WTC11 (cell line): ENCODE measurements at regions not wholly inside any gene's neighbourhood (a gene's known extent, or its start where the extent isn't known, plus 50 kb on each side); places are given as distances from the start of the nearest gene placed in this dataset.
A peak's percentile ranks its signal among the peaks of the same experiment; 100 is the strongest.

Source experiments
- ATAC-seq: fragments of 200-7000 bp; cut with Tn5 transposase; 2 replicates; pipeline ENCODE4 v1.10.0; 2021; ENCODE audit warnings: mild to moderate bottlenecking, moderate library complexity
- CTCF ChIA-PET: fragments of 300-600 bp; sonication (Branson Sonifier 250); formaldehyde crosslinking; loops from one replicate; lab custom pipeline; 2021; ENCODE audit warnings: antibody characterized with exemption; lab: Charles Lee
- POLR2A ChIA-PET: fragments of 350-600 bp; sonication (Branson Sonifier 250); formaldehyde crosslinking; loops from one replicate; lab custom pipeline; 2021; ENCODE audit warnings: antibody characterized with exemption; lab: Charles Lee
- DNase-seq: peaks from one replicate; pipeline ENCODE4 v3.0.0; 2021; ENCODE audit warnings: low spot score
- H3K27ac Mint-ChIP-seq: 2 replicates; pipeline ENCODE4 v1.8.0; 2021; ENCODE audit warnings: mixed read lengths
- H3K27me3 Mint-ChIP-seq: 2 replicates; pipeline ENCODE4 v1.8.0; 2021; ENCODE audit warnings: low read depth, mild to moderate bottlenecking, moderate library complexity, mixed read lengths
- H3K36me3 Mint-ChIP-seq: 2 replicates; pipeline ENCODE4 v1.8.0; 2021; ENCODE audit warnings: mixed read lengths
- H3K4me1 Mint-ChIP-seq: 2 replicates; pipeline ENCODE4 v1.8.0; 2022; ENCODE audit warnings: mixed read lengths
- H3K4me3 Mint-ChIP-seq: 2 replicates; pipeline ENCODE4 v1.8.0; 2021; ENCODE audit warnings: mild to moderate bottlenecking, moderate library complexity, mixed read lengths
- H3K9me3 Mint-ChIP-seq: 2 replicates; pipeline ENCODE4 v1.8.0; 2021; ENCODE audit warnings: mixed read lengths
- FOXP1 ChIP-seq: sonication (generic); formaldehyde crosslinking; IDR thresholded peaks from 2 replicates; pipeline ENCODE4 v1.8.0; 2022; ENCODE audit warnings: missing genetic modification reagents, mild to moderate bottlenecking, moderate library complexity, borderline replicate concordance
- JAZF1 ChIP-seq: fragments of 250-450 bp; sonication (Bioruptor Pico); IDR thresholded peaks from 2 replicates; pipeline ENCODE4 v1.9.0; 2021; ENCODE audit warnings: moderate library complexity, mild to moderate bottlenecking, inconsistent platforms
- MYBL2 ChIP-seq: sonication (generic); formaldehyde crosslinking; IDR thresholded peaks from 2 replicates; pipeline ENCODE4 v1.8.1; 2023; ENCODE audit warnings: mild to moderate bottlenecking, moderate library complexity, missing genetic modification reagents
- NFE2L1 ChIP-seq: sonication (generic); formaldehyde crosslinking; IDR thresholded peaks from 2 replicates; pipeline ENCODE4 v1.8.1; 2023; ENCODE audit warnings: missing genetic modification reagents
- NFYB ChIP-seq: sonication (generic); formaldehyde crosslinking; conservative IDR thresholded peaks from 2 replicates; pipeline ENCODE4 v1.8.0; 2022; ENCODE audit warnings: low read depth, missing genetic modification reagents
- NR2C2 ChIP-seq: sonication (generic); formaldehyde crosslinking; IDR thresholded peaks from 2 replicates; pipeline ENCODE4 v1.8.0; 2022; ENCODE audit warnings: mild to moderate bottlenecking, missing genetic modification reagents
- SOX15 ChIP-seq: fragments of 250-450 bp; sonication (Bioruptor Pico); IDR thresholded peaks from 2 replicates; pipeline ENCODE4 v1.9.0; 2021; ENCODE audit warnings: mild to moderate bottlenecking
- TF ChIP-seq, protein P1 (sequence below): sonication (generic); formaldehyde crosslinking; IDR thresholded peaks from 2 replicates; pipeline ENCODE4 v1.8.1; 2022; ENCODE audit warnings: low read depth, missing genetic modification reagents, borderline replicate concordance
- TF ChIP-seq, protein P2 (sequence below): sonication (generic); formaldehyde crosslinking; IDR thresholded peaks from 2 replicates; pipeline ENCODE4 v1.8.1; 2023; ENCODE audit warnings: mild to moderate bottlenecking, missing genetic modification reagents, moderate library complexity
- TF ChIP-seq, protein P3 (sequence below): fragments of 250-450 bp; sonication (Bioruptor Pico); conservative IDR thresholded peaks from 2 replicates; pipeline ENCODE4 v1.9.0; 2021; ENCODE audit warnings: mild to moderate bottlenecking
- TF ChIP-seq, protein P4 (sequence below): sonication (generic); formaldehyde crosslinking; IDR thresholded peaks from 2 replicates; pipeline ENCODE4 v1.8.0; 2022; ENCODE audit warnings: mild to moderate bottlenecking, missing genetic modification reagents
- TF ChIP-seq, protein P5 (sequence below): sonication (generic); formaldehyde crosslinking; IDR thresholded peaks from 2 replicates; pipeline ENCODE4 v1.8.0; 2023; ENCODE audit warnings: missing genetic modification reagents, mild to moderate bottlenecking, borderline replicate concordance

DNA sequence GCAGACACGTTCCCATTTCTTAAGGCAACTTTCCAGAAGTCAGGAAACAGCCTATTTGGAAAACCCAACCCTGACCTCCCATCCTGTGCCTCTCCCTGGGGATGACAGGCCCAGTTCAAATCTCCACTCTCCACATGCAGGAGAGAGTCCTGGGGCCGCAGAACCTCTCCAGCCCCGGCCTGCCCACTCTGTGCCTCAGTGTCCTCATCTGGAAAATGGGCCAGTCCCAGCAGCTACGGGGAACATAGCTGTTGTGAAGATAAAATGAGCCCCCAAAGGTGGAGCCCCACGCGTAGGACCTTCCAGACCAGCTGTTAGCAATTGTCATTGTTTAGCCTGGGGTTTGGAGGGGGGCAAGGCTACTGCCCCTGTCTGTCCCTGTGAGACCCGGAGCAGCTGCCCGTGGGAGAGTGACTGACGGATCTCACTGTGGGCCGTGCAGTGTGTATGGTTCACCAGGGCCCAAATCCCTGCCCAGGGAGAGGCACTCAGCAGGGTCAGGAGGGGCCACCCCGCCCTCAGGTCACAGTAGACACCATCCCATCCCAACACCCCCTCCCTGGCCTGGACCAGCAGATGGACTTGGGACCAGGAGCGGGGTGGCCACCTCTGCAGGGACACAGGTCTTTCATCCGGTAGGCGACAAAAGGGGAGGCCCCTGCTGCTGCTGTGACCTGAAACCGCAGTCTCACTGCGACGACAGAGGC is 145.9 kb downstream of the CTTN start:
- POLR2A ChIA-PET, result interaction anchor here (0.6 kb wide), 1 partner anchor 16 kb away, joined by 4 read pairs; no protein-coding TSS in a partner anchor
- Mint-ChIP-seq H3K4me1 (peaks cover 36% of the 10 kb centered on the region), H3K27ac (no peak overlapping the region), H3K9me3 (no peaks in the 10 kb centered on the region), H3K27me3 (no peaks in the 10 kb centered on the region), H3K36me3 (no peaks in the 10 kb centered on the region), H3K4me3 (no peak overlapping the region)
- no peak for DNase-seq
- no peak for ATAC-seq
- TF ChIP-seq, protein P1, sequence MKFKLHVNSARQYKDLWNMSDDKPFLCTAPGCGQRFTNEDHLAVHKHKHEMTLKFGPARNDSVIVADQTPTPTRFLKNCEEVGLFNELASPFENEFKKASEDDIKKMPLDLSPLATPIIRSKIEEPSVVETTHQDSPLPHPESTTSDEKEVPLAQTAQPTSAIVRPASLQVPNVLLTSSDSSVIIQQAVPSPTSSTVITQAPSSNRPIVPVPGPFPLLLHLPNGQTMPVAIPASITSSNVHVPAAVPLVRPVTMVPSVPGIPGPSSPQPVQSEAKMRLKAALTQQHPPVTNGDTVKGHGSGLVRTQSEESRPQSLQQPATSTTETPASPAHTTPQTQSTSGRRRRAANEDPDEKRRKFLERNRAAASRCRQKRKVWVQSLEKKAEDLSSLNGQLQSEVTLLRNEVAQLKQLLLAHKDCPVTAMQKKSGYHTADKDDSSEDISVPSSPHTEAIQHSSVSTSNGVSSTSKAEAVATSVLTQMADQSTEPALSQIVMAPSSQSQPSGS (CRISPR knock-in tag), result no peak
- TF ChIP-seq MYBL2 (no peak), NFYB (CRISPR knock-in tag) (no peak), NR2C2 (CRISPR knock-in tag) (no peak), JAZF1 (CRISPR knock-in tag) (no peak), NFE2L1 (CRISPR knock-in tag) (no peak)
- TF ChIP-seq, protein P2, sequence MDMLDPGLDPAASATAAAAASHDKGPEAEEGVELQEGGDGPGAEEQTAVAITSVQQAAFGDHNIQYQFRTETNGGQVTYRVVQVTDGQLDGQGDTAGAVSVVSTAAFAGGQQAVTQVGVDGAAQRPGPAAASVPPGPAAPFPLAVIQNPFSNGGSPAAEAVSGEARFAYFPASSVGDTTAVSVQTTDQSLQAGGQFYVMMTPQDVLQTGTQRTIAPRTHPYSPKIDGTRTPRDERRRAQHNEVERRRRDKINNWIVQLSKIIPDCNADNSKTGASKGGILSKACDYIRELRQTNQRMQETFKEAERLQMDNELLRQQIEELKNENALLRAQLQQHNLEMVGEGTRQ, result no peak
- TF ChIP-seq, protein P3, sequence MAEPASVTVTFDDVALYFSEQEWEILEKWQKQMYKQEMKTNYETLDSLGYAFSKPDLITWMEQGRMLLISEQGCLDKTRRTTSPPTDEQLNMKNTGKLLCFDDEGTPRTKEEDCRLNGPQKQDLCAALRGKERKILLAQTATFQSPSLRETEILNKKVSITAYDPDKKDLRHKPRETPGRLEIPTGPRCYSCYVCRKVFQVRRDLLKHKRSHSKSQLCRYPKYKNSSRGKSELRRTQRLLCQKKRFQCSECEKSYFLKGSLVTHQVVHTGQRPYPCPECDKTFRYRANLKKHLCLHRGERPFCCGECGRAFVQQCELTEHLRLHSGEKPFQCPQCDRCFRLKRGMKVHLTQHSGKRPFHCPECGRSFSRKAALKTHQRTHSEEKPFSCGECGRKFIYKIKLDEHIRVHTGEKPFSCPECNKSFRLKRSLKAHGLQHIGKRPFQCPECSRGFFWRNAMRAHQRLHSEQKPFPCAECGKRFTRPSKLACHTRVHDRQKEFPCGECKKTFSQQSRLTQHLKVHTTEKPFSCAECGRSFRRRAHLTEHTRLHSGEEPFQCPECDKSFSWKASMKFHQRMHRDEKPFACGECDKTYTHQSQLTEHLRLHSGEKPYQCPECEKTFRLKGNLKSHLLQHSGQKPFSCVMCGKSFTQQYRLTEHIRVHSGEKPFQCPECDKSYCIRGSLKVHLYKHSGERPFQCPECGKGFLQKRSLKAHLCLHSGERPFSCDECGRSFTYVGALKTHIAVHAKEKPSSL (CRISPR knock-in tag), result no peak
- TF ChIP-seq, protein P4, sequence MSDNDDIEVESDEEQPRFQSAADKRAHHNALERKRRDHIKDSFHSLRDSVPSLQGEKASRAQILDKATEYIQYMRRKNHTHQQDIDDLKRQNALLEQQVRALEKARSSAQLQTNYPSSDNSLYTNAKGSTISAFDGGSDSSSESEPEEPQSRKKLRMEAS (CRISPR knock-in tag), result no peak
- TF ChIP-seq, protein P5, sequence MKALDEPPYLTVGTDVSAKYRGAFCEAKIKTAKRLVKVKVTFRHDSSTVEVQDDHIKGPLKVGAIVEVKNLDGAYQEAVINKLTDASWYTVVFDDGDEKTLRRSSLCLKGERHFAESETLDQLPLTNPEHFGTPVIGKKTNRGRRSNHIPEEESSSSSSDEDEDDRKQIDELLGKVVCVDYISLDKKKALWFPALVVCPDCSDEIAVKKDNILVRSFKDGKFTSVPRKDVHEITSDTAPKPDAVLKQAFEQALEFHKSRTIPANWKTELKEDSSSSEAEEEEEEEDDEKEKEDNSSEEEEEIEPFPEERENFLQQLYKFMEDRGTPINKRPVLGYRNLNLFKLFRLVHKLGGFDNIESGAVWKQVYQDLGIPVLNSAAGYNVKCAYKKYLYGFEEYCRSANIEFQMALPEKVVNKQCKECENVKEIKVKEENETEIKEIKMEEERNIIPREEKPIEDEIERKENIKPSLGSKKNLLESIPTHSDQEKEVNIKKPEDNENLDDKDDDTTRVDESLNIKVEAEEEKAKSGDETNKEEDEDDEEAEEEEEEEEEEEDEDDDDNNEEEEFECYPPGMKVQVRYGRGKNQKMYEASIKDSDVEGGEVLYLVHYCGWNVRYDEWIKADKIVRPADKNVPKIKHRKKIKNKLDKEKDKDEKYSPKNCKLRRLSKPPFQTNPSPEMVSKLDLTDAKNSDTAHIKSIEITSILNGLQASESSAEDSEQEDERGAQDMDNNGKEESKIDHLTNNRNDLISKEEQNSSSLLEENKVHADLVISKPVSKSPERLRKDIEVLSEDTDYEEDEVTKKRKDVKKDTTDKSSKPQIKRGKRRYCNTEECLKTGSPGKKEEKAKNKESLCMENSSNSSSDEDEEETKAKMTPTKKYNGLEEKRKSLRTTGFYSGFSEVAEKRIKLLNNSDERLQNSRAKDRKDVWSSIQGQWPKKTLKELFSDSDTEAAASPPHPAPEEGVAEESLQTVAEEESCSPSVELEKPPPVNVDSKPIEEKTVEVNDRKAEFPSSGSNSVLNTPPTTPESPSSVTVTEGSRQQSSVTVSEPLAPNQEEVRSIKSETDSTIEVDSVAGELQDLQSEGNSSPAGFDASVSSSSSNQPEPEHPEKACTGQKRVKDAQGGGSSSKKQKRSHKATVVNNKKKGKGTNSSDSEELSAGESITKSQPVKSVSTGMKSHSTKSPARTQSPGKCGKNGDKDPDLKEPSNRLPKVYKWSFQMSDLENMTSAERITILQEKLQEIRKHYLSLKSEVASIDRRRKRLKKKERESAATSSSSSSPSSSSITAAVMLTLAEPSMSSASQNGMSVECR (CRISPR knock-in tag), result no peak
- CTCF ChIA-PET, result interaction anchor here (0.5 to 3.9 kb wide), 4 partner anchors 8 to 738 kb away, joined by 3 to 30 read pairs (median 4); no protein-coding TSS in a partner anchor

DNA sequence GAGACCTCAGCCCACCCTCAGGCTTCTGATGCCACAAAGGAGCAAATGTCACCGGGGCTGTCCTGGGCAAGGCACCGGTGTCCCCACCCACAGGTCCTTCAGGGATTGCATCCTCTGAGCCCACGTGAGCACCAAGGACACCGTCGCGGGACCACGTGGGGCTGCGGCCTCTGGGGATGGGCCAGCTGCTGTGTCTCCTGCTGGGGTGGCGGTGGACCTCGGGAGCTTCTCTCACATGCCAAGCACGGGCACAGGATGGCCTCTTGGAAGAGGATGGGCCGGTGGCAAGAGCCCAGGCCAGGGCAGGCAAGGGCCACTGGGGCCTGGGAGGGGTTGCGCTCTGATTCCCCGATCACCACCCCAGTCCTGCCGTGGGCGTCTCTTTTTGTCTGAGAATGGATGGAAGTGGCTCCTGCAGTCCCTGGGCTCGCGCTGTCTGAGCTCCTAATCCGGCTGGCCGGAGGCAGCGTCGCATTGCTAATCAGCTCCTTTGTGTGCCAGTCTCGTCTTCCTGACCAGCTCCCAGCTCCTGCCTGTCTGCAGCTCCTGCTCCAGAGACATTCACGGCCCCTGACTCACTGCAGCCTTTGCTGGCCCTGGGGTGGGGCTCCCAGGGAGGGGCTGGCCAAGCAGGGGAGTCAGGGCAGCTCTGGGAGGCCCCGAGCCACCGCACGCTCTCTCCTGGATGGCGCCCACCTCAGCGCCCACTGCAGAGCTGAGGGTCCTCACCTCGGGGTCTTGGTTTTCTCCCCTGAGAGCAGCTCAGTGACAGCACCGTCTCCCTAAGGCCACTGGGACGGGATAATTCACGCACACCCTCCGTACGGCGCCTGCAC is 146.7 kb downstream of the CTTN start:
- Mint-ChIP-seq H3K27ac (peak overlapping the region; percentile 76; the same call in 1 of the 2 replicates), H3K36me3 (no peaks in the 10 kb centered on the region), H3K4me1 (peaks cover 36% of the 10 kb centered on the region), H3K27me3 (no peaks in the 10 kb centered on the region), H3K9me3 (no peaks in the 10 kb centered on the region), H3K4me3 (no peak overlapping the region)
- POLR2A ChIA-PET, result interaction anchor here (1.3 kb wide), 1 partner anchor 13 kb away, joined by 3 read pairs; no protein-coding TSS in a partner anchor
- CTCF ChIA-PET, result interaction anchor here (0.5 to 3.9 kb wide), 11 partner anchors 8 to 738 kb away, joined by 3 to 30 read pairs (median 4); no protein-coding TSS in a partner anchor
- peak; percentile 76 for ATAC-seq
- peak; percentile 52 for DNase-seq
- TF ChIP-seq FOXP1 (CRISPR knock-in tag) (peak; percentile 50; the same call in 1 of the 2 replicates), SOX15 (CRISPR knock-in tag) (no peak)
